SH-SY5Y (cell line): ENCODE measurements at regions not wholly inside any gene's neighbourhood (a gene's known extent, or its start where the extent isn't known, plus 50 kb on each side); places are given as distances from the start of the nearest gene placed in this dataset.

Experiments
- GATA2 ChIP-seq: IDR thresholded peaks from 2 replicates; pipeline ENCODE4 v1.6.1; 2011; ENCODE audit warnings: mild to moderate bottlenecking, low read depth, low read length
- GATA3 ChIP-seq: IDR thresholded peaks from 2 replicates; pipeline ENCODE4 v1.6.1; 2011; ENCODE audit warnings: low read depth, mild to moderate bottlenecking, low read length, moderate library complexity

- TF ChIP-seq GATA2 (no peak), GATA3 (no peak)
Measured at GRCh38 chr3:81326245-81326644, 435.2 kb downstream of the GBE1 start.
